HEK293 (cell line): ENCODE measurements at regions not wholly inside any gene's neighbourhood (a gene's known extent, or its start where the extent isn't known, plus 50 kb on each side); places are given as distances from the start of the nearest gene placed in this dataset.

Source experiments
- SCRT1 ChIP-seq: fragments of 450-650 bp; formaldehyde crosslinking; IDR thresholded peaks from 2 replicates; pipeline ENCODE4 v1.5.1; 2016; ENCODE audit warnings: missing biosample characterization, missing genetic modification characterization, borderline replicate concordance
- SP2 ChIP-seq: fragments of 450-650 bp; formaldehyde crosslinking; IDR thresholded peaks from 2 replicates; pipeline ENCODE4 v1.5.1; 2016; ENCODE audit warnings: missing biosample characterization, missing genetic modification characterization
- ZNF23 ChIP-seq: fragments of 450-650 bp; formaldehyde crosslinking; IDR thresholded peaks from 2 replicates; pipeline ENCODE4 v1.5.1; 2016; ENCODE audit warnings: missing biosample characterization, missing genetic modification characterization, borderline replicate concordance

DNA sequence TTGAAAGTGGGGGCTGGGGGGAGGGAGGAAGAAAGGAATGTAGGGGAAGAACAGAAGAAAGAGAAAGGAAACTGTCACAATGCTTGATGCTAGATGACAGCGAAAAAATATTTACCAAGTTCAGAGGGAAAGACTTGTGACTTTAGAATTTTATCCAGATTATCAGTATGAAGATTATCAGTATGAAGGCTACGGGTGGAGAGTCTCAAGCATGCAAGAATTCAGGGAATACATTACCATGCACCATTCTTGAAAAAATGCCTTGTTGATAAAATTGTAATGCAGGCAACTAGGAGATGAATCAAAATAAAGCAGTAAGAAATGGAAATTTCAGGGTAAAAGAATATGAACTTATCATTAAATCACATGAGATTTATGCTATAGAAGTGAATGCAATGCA is 376.8 kb downstream of the PCNX1 start:
- TF ChIP-seq SCRT1 (tag by site-specific recombination), result no peak
- TF ChIP-seq ZNF23 (tag by site-specific recombination), result no peak
- no peak for TF ChIP-seq SP2 (tag by site-specific recombination)
